ENCODE measurements at regions not wholly inside any gene's neighbourhood (a gene's known extent, or its start where the extent isn't known, plus 50 kb on each side); places are given as distances from the start of the nearest gene placed in this dataset.
"Not testable (repeated sequence)": the region's sequence is repeated elsewhere in the genome, so short reads cannot be mapped to it uniquely, and the experiment has no call there.

DNA sequence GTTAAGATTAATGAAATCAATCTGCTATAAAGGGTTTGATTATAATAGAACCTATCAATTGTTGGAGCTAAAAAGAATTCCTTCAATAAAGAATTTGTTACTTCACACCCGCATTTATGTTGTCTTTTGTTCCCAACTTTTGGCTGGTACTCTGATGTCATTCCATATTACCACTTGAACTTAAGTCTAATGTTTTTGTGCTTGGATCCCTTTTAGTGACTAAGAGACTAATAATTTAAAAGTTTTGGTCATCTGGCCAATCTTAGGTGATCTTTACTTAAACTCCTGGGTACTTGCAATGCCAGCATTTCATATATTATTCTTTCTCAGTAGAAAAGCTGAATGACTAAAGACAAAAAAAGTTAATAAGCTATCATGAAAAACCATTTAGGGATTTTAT is 113.0 kb downstream of the TMEM30B start:
- no peak for DNase-seq (ENCODE audit: low read depth in 2 of 2)

DNA sequence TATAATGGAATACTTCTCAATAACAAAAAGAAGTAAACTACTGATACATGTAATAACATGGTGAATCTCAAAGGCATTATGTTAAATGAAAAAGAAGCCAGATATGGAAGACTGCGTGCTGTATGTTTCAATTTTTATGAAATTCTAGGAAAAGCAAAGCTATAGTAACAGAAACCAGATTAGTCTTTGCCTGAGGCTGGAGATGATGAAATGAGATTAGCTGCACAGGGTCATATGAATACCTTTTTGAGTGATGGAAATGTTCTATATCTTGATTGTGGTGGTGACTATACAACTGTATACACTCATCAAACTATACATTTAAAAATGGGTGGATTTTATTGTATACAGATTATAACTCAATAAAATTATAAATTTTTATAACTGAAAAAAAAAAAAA is 113.5 kb downstream of the TMEM30B start:
- DNase-seq (ENCODE audit: low read depth in 2 of 2) = no peak

DNA sequence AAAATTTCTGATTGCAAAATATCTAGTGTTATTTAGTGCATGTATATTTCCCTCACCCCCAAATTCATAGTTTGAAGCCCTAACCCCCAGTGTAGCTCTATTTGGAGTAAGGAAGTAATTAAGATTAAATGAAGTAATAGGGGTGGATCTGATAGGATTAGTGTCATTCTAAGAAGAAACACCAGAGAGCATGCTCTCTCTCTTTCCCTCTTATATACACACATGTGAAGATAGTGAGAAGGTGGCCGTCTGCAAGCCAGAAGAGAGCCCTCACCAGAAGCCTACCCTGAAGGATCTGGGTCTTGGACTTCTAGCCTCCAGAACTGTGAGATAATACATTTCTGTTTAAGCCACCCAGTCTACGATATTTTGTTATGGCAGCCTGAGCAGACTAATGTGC is 120.3 kb downstream of the TMEM30B start:
- no peak for DNase-seq (ENCODE audit: low read depth in 2 of 2)

DNA sequence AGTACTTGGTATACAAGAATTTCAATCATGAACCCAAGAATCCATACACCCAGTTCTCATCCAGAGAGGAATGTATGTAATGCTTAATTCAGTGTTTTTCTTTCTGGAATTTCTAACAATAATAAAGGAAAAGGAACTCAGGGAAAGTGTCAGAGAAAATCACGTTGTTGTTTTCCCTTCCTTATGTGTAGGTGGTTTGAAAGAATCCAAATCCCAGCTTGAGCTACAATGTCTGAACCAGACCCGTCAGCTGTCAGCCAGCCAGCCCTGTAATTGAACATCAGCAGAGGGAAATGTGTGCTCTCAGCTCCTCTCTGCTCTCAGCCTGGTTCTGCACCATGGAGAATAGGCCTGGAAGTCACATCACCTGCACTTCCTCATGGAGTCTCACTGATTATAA is 126.5 kb downstream of the TMEM30B start:
- DNase-seq (ENCODE audit: low read depth in 2 of 2) = no peak

DNA sequence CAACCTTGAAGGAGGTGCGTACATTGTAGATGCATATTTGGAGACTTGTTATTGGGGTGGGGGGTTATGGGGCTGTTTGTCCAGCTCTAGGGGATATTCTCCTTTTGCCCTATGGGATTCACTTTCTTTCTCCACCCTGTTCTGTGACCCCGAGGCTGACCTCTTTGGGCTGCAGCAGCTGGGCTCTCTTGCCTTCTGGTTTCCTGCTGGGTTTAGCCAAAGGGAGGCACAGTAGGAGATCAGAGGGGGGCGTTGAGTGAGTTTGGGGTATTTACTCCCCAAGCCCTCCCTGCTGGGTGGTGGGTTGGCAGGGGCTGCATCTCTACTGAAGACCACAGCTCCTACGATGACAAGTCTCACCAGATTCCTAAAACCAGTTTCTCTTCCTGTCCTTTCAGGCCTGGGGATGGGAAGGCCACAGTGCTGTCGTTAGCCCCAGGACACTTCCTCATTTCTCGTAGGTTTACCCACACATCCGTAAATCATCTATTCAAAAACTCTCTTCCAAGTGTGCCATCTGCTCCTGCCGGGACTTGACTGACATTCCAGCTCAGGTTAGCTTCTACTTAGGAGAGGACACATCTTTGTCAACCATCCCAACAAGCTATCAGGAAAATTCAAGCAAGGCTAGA is 127.1 kb downstream of the TMEM30B start:
- no peak for DNase-seq (ENCODE audit: low read depth in 2 of 2)

DNA sequence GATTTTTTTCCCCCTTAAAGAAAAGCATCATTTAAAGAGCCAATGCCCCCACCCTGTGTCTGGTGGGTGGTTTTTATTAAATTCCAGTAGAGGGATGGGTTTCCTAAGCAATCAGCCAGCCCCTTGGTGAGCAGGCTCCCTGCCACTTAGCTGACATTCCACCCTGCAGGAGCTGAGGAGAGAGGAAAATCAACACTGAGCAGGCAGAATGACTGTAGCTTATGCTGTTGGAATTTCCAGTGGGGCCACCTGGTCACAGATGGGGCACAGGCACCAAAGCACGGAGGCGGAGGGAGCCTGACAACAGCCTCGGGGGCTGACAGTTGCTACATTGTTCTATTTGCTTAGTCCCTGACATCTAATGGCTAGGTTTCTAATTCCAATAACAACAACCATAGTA is 127.7 kb downstream of the TMEM30B start:
- no peak for DNase-seq (ENCODE audit: low read depth in 2 of 2)

DNA sequence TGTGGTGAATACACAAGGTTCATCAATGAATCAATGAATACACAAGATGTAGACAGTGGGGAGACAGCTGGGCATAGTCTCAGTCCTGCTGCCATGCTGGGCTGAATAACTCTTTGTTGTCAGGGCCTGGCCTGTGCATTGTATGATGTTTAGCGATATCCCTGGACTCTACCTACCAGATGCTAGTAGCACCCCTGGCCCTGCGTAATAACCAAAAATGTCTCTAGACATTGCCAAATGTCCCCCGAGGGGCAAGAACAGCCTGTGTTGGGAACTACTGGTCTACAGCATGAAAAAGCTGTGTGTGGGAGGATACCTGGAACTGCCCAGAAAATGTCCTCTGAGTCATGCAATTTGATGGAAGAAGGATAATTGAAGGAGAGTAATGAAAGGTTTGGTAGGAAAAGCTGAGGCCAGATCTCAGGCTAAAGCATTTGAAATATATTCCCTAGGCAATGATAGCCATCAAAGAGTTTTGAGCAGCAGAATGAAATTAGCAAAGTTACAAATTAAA is 128.2 kb downstream of the TMEM30B start:
- no peak for DNase-seq (ENCODE audit: low read depth in 2 of 2)

DNA sequence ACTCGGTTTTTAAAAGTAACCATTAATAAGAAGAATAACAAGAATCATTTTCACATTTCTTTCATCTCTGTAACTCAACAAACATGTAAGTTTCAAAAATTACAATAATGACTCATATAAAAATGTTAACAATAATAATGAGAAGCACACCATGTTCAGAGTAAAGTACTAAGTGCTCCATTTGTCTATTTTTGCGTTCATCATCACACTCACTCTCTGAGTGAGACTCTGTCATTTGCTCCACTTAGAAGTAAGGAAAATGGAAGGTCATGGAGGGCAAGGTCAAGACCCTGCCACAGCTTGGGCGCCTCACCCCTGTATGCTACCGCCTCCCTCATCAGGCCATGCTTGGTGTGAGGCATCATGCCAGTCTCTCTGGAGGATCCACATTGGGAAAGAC is 129.9 kb downstream of the TMEM30B start:
- no peak for DNase-seq (ENCODE audit: low read depth in 2 of 2)

DNA sequence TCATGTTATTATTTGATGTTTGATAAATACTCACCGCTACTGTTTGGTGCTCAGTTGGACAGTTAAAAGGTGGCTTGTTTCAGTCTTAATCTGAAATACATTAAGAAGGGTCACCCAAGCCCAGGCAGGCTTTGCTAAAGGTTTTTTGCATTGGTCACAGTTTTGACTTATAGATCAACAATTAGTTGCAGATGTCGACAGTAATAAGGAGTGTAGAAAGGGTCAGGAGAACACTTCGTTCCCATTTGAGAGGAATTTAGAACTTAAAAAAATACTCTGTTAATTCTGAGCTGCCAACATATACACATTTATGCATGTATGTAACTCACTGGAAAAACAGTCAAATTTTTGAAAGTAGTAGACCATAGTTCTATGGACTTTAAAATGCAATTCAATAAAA is 130.3 kb downstream of the TMEM30B start:
- DNase-seq (ENCODE audit: low read depth in 2 of 2) = no peak

DNA sequence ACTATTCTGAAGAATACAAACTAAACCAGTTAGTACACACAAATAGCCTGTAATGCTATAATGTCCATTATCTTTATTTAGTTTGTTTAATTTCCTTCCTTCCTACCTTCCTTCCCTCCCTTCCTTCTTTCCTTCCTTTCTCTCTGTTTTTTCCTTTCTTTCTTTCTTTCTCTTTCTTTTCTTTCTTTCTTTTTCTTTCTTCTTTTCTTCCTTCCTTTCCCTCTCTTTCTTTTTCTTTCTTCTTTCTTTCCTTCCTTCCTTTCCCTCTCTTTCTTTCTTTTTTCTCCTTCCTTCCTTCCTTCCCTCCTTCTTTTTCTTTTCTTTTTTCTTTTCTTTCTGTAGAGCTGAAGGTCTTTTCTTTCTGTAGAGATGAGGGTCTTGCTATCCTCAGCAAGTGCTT is 131.2 kb downstream of the TMEM30B start:
- no peak for DNase-seq (ENCODE audit: low read depth in 2 of 2)

DNA sequence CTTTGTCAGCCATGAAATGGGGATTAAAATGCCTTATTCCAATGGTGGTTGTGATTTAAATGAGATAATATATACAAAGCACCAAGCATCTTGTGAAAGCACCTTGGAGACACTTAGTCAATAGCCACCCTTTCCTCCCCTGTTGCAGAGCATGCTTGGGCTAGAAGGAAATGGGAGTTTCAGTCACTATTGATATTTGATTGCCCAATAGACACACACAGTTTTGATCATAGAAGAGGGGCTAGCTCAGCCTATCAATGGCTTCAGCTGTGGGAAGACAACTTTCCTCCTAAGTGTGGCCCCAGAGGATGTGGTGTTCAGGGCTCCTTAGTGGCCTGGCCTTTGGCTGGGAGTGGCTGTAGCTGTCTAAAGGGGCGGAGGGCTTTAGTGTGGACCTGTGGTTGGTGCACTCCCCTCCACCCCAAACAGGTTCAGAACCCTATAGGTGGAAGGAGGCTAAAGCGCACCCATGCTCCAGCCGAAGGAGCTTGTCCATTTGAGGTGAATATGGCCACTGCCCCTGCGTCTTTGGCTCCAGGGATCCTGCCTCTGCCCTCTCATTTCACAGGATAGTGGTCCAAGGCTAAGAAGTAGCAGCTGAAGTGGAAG is 132.3 kb downstream of the TMEM30B start:
- DNase-seq (ENCODE audit: low read depth in 2 of 2) = no peak

DNA sequence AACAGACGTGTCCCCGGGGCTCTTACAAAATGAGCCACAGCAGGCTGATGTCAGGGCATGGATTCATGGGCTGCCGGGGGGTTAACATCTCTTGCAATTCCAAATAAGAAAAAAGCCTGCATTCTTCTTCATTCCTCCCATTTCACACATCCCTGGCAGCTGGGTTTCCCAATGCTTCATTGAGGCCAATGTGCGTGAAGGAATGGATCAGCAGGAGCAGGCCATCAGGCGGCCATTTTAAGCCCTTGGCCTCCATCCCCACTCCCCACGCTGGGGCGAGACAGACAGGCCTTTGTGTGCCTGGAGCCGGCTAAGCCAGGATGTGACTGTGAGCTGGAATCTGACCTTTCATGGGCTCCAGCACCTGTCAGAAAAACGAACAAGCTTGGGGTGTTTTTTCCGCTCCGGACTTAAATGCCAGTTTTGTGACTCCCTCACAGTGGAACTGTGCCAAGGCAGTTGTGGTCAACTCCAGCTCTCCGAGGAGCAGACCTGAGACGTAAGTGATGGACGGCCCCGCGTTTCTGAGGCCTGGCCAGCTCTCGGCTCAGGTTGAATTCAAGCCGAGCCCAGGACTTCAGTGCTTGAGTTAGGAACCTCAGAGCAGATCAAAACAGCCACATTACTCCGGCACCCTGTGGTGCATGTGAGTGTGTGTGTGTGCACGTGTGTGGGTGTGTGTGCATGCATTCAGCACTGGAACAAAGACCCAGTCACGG is 133.1 kb downstream of the TMEM30B start:
- no peak for DNase-seq (ENCODE audit: low read depth in 2 of 2)

DNA sequence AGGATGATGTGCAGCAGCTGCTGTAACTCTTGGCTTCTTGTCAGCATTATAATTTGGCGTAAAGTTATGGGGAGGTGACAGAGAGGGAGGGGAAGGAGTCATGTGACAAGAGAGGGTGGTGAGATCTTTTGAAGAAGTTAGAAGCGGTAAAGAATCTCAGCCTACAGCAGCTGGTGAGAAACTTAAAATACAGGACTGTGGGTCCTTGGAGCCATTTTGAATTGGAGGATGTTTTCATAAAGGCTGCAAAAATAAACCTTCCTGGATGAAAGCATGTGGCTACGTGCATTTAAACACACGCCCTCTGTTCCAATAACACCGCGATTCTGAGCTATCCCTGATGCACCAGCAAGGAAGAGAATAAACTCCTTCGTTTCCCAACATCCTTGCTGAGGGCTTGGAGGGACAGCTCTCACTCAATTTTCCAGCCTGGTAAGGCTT is 133.7 kb downstream of the TMEM30B start:
- no peak for DNase-seq (ENCODE audit: low read depth in 2 of 2)

DNA sequence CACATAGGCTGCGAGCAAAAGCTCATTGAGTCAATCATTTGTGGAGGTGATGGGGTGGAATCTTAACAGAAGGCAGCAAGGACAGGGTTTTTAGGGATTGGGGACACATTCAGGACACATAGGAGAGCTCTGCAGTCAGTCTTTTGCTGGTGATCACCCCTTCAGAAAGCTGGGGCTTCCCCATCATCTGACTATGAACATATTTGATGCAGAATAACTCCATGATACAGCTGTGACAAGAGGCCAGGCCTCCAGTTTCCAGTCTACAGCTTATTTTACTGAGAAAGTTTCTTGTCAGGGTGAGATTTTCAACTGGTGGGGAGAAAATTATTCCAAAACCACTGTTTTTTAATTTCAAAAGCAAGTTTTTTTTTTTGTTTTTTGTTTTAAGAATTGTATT is 134.2 kb downstream of the TMEM30B start:
- no peak for DNase-seq (ENCODE audit: low read depth in 2 of 2)

DNA sequence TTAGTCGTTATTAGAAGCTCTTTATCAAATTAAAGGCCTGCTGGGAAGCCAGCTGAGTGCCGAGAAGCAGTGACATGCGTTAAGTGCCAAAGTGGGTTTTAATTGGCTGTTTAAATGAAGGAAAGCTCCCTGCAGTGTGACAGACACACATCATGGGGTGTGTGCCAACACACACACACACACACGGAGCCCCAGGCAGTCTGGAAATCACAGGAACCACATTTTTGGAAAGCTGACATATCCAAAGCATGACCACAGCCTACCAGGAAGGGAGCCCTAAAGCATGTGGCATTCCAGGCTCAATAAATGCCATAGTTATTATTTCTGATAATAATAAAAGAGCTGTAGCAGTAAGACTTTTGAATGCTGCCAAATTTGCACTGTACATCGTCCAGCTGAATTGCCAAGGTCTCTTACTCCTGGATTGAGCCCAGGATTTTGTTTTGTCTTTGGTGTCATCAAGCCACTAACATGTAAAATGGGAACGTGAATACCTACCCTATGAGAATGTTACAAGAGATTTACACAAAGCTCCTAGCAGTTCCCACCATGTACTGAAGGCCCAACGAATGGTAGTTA is 135.1 kb downstream of the TMEM30B start:
- DNase-seq (ENCODE audit: low read depth in 2 of 2) = no peak

DNA sequence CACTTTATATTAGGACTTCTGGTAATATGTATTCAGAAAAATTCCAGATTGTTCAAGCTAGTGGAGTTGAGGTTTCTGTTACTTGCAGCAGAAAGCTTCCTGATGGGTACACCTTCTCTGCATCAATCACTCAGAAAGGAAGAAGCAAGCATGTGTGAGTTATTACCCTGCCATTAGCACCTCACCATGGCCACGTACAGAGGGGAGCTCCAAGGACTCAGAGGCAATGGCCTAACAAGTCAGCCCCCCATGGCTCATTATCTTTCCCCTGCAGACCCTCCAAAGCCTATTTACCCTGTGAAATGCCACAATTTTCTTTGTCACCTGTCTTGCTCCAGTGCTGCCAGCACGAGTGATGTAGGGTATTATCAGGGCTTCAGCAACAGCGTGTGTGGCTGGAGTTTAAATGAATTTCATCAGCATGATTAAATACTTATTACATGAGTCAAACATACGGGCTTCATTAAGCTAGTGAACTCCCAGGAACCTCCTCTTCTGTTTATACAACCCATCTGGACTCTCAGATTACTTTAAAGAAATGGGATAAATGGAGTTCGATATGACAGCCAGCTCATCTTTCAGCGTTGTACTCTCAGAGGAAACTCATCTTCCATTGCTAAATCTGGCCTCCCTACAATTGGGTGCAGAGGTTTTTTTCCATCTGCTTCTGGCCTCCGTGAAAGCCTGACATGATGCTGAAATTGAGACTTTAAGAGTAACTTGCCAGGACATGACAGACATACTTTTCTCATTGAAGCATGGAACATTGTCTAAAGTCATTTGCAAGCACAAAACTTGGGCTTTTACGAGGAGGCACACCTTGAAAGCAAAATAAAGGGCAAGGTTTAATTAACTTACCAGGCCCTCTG is 135.9 kb downstream of the TMEM30B start:
- DNase-seq (ENCODE audit: low read depth in 2 of 2) = no peak

DNA sequence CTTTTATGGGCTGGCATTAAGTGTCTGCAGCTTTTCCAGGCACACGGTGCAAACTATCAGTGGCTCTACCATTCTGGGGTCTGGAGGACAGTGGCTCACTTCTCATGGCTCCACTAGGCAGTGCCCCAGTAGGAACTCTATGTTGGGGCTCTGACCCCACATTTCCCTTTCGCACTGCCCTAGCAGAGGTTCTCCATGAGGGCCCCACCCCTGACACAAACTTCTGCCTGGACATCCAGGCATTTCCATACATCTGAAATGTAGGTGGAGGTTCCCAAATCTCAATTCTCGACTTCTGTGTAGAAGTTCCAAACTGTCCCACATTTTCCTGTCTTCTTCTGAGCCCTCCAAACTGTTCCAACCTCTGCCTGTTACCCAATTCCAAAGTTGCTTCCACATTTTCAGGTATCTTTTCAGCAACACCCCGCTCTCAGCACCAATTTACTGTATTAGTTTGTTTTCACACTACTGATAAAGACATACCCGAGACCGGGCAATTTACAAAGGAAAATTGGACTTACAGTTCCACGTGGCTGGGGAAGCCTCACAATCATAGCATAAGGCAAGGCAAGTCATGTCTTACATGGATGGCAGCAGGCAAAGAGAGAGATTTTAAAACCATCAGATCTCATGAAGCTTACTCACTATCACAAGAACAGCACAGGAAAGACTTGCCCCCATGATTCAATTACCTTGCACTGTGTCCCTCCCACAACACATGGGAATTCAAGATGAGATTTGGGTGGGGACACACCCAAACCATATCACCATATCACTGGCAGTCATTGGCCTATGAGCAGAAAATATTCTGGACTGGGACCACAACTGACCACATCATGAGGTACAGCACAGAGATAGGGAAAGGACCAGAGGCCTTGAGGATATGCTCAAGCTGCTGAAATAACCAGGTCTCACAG is 136.8 kb downstream of the TMEM30B start:
- not testable (repeated sequence) for DNase-seq (ENCODE audit: low read depth in 2 of 2)

DNA sequence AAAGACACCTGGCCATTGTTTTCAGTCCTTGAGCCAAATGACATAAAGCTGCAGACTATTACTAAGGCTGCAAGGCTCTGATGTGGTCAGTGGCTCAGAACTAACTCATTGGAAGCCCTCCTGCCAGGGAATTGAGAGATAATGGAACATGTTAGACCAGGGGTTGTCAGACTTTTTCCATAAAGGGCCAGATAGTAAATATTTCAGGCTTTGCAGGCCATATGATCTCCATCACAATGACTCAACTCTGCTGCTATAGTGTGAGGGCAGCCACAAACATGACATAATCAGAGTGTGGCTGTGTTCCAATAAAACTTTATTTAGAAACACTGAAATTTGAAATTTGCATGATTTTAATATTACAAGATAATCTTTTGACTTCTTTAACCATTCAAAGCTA is 140.3 kb downstream of the TMEM30B start:
- DNase-seq (ENCODE audit: low read depth in 2 of 2) = no peak

DNA sequence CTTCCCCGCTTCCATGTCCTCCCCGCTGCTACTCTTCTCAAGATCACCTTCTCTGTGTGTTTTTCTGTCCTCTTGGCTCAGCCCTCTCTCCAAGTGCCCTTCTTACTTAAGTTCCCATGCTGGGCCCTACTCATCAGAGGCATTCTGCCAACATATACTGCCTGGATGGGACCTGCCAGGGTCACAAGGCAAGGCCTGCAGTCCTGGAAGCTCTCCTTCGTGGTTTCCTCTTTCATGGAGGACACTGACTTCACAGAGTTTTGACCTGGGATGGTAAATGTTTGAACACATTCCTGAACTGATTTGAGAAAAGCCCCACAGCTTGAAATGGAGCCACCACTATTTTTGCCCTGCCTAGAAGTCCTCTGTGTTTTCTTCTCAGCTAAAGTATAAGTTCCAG is 140.9 kb downstream of the TMEM30B start:
- no peak for DNase-seq (ENCODE audit: low read depth in 2 of 2)

DNA sequence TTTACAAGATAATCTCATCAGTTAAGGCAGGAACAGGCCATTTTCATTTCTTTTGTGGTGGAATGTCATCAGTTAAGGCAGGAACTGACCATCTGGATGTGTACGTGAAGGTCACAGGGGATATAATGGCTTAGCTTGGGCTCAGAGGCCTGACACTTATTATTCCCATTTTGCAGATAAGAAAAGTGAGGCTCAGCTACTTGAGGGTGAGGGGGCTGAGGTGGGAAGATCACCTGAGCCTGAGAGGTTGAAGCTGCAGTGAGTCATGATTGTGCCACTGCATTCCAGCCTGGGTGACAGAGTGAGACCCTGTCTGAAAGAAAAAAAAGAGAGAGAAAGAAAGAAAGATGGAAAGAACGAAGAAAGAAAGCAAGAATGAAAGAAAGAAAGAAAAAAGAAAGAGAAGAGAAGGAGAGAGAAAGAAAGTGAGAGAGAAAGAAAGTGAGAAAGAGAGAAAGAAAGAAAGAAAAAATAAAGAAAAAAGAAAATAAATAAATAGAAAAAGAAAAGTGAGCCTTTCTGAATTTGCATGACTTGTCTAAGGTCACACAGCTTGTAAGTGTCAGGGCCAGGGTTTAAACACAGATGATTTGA is 142.0 kb downstream of the TMEM30B start:
- DNase-seq (ENCODE audit: low read depth in 2 of 2) = no peak
